Adrenal gland (tissue), 5 donors: ENCODE measurements at regions not wholly inside any gene's neighbourhood (a gene's known extent, or its start where the extent isn't known, plus 50 kb on each side); places are given as distances from the start of the nearest gene placed in this dataset.

Experiments used
- POLR2A ChIP-seq, 2 donors: fragments of 450-650 bp; IDR thresholded peaks; one replicate each; pipeline ENCODE4 v1.6.1; 2017; ENCODE audit warnings: antibody characterized with exemption in 2 of 2, mild to moderate bottlenecking in 2 of 2, moderate library complexity in 1 of 2
- TF ChIP-seq, protein P1 (sequence below), 6 experiments: fragments of 450-650 bp in 4 of 6; fragments of 200-600 bp in 2 of 6; sonication (generic) in 1 of 6; IDR thresholded peaks; 1 replicate in 5 of 6; 2 replicates in 1 of 6; pipeline versions ENCODE4 v1.5.1 to v1.8.0; 2016 to 2021; ENCODE audit warnings: antibody characterized with exemption in 6 of 6, mild to moderate bottlenecking in 2 of 6, moderate library complexity in 1 of 6
- donor health status: DM: no; HTN: no; CAD: no.

DNA sequence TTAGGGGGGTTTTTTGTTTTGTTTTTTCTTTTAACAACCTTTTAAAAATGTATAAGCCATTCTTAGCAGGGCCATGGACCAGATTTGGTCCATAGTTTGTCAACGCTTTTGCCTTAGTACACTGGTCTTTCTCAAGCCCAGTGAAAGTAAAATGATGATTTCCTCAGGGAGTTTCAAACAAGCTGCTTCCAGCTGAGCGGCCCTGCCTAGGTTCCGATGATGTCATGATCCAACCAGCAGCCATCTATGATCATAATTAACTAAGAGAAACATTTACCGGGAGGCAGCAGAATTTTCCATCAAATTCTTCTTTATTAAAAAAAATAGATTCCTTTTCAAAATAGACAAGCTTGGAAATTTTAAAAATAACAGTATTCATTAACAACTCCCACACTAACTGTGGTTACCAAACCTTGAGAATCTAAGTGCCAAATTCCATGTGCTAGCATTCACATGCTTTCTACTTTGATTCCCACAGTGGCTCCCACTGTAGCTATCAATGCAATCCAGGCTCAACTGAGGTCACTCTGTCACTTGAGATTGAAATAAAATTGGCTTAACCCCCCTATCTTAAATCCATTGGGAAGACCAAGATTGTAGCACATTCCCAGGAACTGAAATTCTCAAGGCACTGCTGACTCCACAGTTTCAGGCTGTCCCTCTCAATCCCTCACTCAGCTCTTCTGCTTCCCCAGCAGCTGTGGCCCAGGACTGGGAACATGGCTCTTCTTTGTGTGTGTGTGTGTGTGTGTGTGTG lies 148.9 kb downstream of the RNF152 start:
- no peak for TF ChIP-seq POLR2A (IDR thresholded peaks at IDR 0.05)
- TF ChIP-seq, protein P1, sequence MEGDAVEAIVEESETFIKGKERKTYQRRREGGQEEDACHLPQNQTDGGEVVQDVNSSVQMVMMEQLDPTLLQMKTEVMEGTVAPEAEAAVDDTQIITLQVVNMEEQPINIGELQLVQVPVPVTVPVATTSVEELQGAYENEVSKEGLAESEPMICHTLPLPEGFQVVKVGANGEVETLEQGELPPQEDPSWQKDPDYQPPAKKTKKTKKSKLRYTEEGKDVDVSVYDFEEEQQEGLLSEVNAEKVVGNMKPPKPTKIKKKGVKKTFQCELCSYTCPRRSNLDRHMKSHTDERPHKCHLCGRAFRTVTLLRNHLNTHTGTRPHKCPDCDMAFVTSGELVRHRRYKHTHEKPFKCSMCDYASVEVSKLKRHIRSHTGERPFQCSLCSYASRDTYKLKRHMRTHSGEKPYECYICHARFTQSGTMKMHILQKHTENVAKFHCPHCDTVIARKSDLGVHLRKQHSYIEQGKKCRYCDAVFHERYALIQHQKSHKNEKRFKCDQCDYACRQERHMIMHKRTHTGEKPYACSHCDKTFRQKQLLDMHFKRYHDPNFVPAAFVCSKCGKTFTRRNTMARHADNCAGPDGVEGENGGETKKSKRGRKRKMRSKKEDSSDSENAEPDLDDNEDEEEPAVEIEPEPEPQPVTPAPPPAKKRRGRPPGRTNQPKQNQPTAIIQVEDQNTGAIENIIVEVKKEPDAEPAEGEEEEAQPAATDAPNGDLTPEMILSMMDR (IDR thresholded peaks at IDR 0.05), result no peak
